ENCODE measurements at regions not wholly inside any gene's neighbourhood (a gene's known extent, or its start where the extent isn't known, plus 50 kb on each side); places are given as distances from the start of the nearest gene placed in this dataset.
"Not testable (repeated sequence)": the region's sequence is repeated elsewhere in the genome, so short reads cannot be mapped to it uniquely, and the experiment has no call there.

- H3K27ac Mint-ChIP-seq = no peak overlapping the region
- no peak overlapping the region for H3K4me3 Mint-ChIP-seq
- TF ChIP-seq, protein P1, sequence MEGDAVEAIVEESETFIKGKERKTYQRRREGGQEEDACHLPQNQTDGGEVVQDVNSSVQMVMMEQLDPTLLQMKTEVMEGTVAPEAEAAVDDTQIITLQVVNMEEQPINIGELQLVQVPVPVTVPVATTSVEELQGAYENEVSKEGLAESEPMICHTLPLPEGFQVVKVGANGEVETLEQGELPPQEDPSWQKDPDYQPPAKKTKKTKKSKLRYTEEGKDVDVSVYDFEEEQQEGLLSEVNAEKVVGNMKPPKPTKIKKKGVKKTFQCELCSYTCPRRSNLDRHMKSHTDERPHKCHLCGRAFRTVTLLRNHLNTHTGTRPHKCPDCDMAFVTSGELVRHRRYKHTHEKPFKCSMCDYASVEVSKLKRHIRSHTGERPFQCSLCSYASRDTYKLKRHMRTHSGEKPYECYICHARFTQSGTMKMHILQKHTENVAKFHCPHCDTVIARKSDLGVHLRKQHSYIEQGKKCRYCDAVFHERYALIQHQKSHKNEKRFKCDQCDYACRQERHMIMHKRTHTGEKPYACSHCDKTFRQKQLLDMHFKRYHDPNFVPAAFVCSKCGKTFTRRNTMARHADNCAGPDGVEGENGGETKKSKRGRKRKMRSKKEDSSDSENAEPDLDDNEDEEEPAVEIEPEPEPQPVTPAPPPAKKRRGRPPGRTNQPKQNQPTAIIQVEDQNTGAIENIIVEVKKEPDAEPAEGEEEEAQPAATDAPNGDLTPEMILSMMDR (IDR thresholded peaks at IDR 0.05; ENCODE audit: unreplicated experiment in 3 of 3) = no peak
- H3K4me1 Mint-ChIP-seq = no peaks in the 10 kb centered on the region
- H3K27me3 Mint-ChIP-seq (ENCODE audit: low read depth) = no peaks in the 10 kb centered on the region
- H3K9me3 Mint-ChIP-seq = no peaks in the 10 kb centered on the region
- no peaks in the 10 kb centered on the region for H3K36me3 Mint-ChIP-seq (ENCODE audit: low read depth)
Measured at GRCh38 chr3:80978216-80978969, 783.1 kb downstream of the GBE1 start.

GRCh38 chr3:80970292-80970691, 791.2 kb downstream of the GBE1 start:
- H3K4me3 Mint-ChIP-seq = no peak overlapping the region

DNA sequence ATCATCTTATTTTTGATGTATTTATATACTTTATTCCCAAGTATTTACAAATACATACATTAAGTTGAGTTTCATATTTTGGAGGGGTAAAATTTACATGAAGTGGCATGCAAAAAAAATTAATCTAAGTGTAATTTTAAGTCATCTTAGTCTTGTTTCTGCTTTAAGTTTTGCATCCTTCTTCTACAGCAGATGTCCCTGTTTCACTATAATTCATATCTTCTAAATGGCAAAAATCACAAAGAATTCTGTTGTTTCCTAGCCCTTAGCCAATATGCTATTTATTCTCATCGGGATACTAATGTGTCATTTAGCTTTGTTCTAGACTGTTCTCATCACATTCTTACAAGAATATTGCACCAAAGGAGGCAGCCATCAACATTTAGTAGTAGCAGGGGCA, 831.9 kb downstream of the GBE1 start:
- no peak overlapping the region for H3K27ac Mint-ChIP-seq
- H3K27me3 Mint-ChIP-seq (ENCODE audit: low read depth) = no peaks in the 10 kb centered on the region
- no peak overlapping the region for H3K4me3 Mint-ChIP-seq
- no peaks in the 10 kb centered on the region for H3K36me3 Mint-ChIP-seq (ENCODE audit: low read depth)
- H3K4me1 Mint-ChIP-seq = no peaks in the 10 kb centered on the region
- TF ChIP-seq, protein P1 (IDR thresholded peaks at IDR 0.05; ENCODE audit: unreplicated experiment in 3 of 3) = no peak
- peaks cover 6% of the 10 kb centered on the region for H3K9me3 Mint-ChIP-seq

More at GRCh38 chr3:80970292-80970691, 791.2 kb downstream of the GBE1 start:
- H3K27ac Mint-ChIP-seq = no peak overlapping the region
- TF ChIP-seq, protein P1 (IDR thresholded peaks at IDR 0.05; ENCODE audit: unreplicated experiment in 3 of 3) = no peak
- H3K36me3 Mint-ChIP-seq (ENCODE audit: low read depth) = no peaks in the 10 kb centered on the region
- H3K9me3 Mint-ChIP-seq = peaks cover 2% of the 10 kb centered on the region
- no peaks in the 10 kb centered on the region for H3K27me3 Mint-ChIP-seq (ENCODE audit: low read depth)
- H3K4me1 Mint-ChIP-seq = no peaks in the 10 kb centered on the region

GRCh38 chr3:80914854-80915253, 846.6 kb downstream of the GBE1 start:
- no peaks in the 10 kb centered on the region for H3K9me3 Mint-ChIP-seq
- no peaks in the 10 kb centered on the region for H3K4me1 Mint-ChIP-seq
- H3K4me3 Mint-ChIP-seq = no peak overlapping the region
- TF ChIP-seq, protein P1 (IDR thresholded peaks at IDR 0.05; ENCODE audit: unreplicated experiment in 3 of 3) = no peak
- no peaks in the 10 kb centered on the region for H3K27me3 Mint-ChIP-seq (ENCODE audit: low read depth)
- H3K27ac Mint-ChIP-seq = no peak overlapping the region
- no peaks in the 10 kb centered on the region for H3K36me3 Mint-ChIP-seq (ENCODE audit: low read depth)

DNA sequence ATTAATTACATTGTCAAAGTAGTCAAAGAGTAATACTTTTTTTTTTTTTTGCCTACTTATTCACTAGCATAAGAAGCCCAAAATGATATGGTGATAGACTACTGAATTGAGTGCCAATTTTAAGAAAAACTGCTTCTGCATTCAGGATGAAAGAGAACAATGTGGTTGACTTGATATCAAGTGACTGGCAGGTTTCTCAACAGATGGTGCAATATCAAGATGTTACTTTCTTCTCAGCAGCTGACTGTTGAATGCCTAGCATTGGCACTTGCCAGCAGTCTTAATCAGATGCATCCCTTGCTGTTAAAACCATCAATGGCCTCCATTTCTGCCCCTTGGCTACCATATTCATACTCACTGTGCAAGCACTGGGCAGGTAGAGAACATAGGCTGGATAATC, 863.2 kb downstream of the GBE1 start:
- H3K4me3 Mint-ChIP-seq = no peak overlapping the region
- no peaks in the 10 kb centered on the region for H3K36me3 Mint-ChIP-seq (ENCODE audit: low read depth)
- H3K4me1 Mint-ChIP-seq = no peaks in the 10 kb centered on the region
- TF ChIP-seq, protein P1 (IDR thresholded peaks at IDR 0.05; ENCODE audit: unreplicated experiment in 3 of 3) = no peak
- no peak overlapping the region for H3K27ac Mint-ChIP-seq
- no peaks in the 10 kb centered on the region for H3K9me3 Mint-ChIP-seq
- H3K27me3 Mint-ChIP-seq (ENCODE audit: low read depth) = no peaks in the 10 kb centered on the region

DNA sequence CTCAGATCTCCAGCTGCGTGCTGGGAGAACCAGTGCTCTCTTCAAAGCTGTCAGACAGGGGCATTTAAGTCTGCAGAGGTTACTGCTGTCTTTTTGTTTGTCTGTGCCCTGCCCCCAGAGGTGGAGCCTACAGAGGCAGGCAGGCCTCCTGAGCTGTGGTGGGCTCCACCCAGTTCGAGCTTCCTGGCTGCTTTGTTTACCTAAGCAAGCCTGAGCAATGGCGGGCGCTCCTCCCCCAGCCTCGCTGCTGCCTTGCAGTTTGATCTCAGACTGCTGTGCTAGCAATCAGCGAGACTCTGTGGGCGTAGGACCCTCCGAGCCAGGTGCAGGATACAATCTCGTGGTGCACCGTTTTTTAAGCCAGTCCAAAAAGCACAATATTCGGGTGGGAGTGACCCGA, 864.4 kb downstream of the GBE1 start:
- H3K27me3 Mint-ChIP-seq (ENCODE audit: low read depth); H3K4me3 Mint-ChIP-seq; H3K4me1 Mint-ChIP-seq; H3K36me3 Mint-ChIP-seq (ENCODE audit: low read depth); H3K27ac Mint-ChIP-seq; H3K9me3 Mint-ChIP-seq: not testable (repeated sequence)

All from nephron (organoid).